G401.6 (cell line): ENCODE measurements at regions not wholly inside any gene's neighbourhood (a gene's known extent, or its start where the extent isn't known, plus 50 kb on each side); places are given as distances from the start of the nearest gene placed in this dataset.

ENCODE experiments used
- FAIRE-seq: peaks from 2 replicates; lab custom pipeline; 2012; peaks lifted over from hg19 to GRCh38; lab: Jason Lieb, UNC

DNA sequence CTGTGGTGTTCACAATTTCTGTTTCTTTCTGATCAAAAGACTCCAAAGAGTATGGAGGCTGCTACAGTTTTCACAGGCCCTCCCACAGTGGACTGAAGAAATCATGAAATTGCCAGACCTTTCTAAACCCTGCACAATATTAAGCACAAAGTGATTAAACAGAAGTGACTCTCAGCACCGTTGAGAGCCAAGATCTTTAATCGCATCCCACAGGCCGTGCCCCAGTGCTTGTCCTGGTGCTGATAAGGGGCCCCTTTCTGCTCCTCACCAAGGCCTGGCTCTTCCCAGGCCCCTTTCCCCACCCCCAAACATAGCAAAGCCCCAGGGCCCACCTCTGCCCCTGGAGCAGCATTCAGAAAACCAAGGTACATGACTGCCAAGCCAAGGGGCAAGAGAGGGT lies 57.4 kb upstream of the BMAL1 start:
- FAIRE-seq = no peak

DNA sequence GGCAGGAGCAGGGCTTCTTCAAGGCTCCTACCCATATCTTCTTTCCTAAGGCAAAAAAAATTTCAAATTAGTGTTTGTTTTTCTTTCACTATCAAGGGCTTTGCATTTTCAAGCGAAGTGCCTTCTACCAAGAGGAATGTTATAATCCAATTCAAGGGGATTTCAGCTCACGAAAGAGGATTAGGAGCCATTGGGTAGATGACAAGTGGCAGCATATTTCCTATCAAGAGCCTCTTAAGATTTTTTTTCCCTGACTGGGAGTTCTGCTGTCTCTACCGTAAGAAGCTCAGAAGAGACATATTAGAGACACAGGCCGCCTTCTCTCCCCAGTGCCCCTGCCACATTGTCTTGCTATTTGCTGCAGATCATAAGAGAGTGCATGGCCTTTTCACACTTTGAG lies 55.9 kb upstream of the BMAL1 start:
- no peak for FAIRE-seq

DNA sequence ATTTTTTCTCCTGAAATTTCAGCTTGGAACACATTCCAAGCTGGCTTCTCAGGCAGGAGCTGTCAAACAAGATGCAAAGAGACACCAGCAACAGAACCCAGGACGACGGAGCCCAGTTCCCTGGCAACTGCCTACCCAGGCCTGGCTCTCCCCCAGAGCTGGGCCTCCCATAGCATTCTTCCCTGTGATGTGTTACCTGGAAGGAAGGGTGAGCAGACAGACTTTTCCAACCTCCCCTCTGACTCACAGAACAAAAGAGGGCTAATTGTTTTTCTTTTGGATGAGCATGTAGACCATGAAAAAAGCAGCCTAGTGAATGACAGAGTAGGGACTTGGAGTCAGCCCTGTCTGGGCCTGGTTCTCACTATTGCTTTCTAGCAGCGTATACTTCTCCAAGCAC lies 55.3 kb upstream of the BMAL1 start:
- FAIRE-seq = no peak

DNA sequence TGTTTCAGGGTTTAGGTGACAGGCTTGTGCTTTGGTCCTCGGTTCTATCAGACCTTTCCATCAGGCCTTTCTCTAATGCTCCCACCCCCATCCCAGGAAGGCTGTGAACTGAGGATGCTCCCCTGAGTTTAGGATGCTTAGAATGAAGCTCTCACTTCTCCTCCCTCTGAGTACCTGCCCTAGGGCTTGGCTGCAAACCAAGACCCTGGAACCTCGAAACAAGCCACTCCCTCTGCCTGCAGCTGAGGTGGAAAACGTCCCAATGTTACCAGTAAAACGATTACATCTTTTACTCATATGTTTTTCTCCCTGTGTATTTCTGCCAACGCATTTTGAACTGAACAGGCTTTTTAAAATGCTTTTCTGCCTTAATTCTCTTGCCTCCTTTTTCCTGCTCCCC lies 54.5 kb upstream of the BMAL1 start:
- FAIRE-seq = no peak

DNA sequence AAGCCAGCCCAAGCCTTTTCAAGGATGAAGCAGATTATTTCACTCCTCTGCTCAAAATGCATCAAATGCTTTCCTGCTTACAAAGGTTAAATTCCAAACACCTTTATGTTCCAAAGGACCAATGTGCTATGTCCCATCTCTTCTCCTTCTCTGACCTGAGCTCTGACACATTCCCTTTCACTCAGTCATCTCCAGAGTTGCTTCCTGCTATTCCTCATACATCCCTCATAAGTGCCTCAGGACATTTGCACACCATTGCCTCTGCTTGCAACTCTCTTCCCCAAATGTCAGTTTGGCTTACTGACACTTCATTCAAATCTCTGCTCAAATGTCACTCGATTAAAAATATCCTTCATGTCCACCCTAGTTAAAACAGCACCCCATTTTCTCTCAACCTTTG lies 53.3 kb upstream of the BMAL1 start:
- no peak for FAIRE-seq

DNA sequence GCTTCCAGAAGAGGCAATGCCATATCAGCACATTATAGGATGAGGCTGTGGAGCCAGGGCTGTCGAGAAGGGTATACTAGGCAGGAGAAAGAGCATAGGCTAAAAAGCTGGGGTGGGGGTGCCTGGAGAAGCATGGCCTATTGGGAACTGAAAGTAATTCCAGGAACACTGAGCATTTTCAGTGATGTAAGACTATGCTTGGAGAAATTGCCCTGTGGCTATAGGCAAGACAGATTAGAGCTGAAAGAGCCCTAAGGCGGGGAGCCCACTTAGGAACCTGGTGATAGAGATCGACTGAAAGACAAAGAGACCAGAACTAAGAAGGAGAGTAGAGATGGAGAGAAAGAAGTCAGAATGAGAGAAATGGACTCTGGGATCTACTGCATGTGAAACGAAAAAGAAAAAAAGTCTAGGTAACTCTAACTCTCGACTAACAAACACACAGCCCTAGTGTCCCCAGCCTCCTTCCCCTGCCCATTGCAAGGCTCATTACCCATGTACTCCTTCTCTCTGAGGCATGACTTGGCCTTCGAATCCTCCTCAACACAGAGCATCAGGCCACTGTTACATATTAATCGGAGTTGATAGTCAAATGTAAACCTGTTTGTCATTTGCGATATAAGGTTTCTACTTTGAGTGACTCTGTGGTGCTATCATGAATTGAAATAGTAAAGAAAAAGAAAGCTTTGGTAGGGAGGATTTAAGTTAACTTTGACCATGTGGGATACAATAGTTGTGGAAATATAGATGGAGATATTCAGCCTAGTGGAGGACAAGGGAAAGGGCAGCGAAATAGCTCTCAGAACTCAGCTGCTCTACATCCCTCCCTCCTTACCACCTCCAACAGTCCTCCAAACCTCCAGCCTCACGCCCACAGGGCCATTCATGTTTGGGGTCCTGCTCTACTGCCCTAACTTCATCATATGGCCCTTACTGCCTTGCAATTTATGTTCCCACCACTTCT lies 52.3 kb upstream of the BMAL1 start:
- no peak for FAIRE-seq

DNA sequence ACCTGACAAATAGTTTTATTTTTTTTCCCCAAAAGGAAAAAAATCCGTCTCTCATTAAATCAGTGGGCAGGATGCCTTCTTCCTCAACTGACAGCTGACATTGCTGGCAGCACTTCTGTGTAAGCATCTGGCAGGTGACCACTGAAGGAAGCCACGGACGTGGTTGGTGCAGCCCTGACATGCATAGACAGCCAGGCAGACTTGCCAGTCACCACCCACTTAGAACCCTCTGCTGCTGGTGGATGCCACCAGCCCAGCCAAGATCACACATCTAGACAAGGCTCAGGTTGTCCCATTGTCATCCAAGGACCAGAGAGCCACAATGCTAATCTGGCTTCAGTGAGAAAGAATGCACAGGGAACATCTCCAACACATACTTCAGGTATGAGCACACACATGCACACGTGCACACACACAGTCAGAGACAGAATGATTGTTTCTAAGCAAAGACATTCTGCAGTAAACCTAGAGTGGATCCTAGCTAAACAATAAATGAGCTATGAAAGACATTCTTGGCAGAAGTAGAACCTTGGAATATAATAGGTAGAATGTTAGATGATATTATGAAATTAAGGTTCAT lies 49.8 kb upstream of the BMAL1 start:
- FAIRE-seq = no peak
